Muscle of back (tissue), 3 donors: ENCODE measurements at regions not wholly inside any gene's neighbourhood (a gene's known extent, or its start where the extent isn't known, plus 50 kb on each side); places are given as distances from the start of the nearest gene placed in this dataset.
A peak's percentile ranks its signal among the peaks of the same experiment; 100 is the strongest.
"Not testable (repeated sequence)": the region's sequence is repeated elsewhere in the genome, so short reads cannot be mapped to it uniquely, and the experiment has no call there.

Experiments
- DNase-seq, 3 donors: peaks; one replicate each; pipeline versions ENCODE4 v3.0.0 to v3.0.0-alpha.2; 2013

DNA sequence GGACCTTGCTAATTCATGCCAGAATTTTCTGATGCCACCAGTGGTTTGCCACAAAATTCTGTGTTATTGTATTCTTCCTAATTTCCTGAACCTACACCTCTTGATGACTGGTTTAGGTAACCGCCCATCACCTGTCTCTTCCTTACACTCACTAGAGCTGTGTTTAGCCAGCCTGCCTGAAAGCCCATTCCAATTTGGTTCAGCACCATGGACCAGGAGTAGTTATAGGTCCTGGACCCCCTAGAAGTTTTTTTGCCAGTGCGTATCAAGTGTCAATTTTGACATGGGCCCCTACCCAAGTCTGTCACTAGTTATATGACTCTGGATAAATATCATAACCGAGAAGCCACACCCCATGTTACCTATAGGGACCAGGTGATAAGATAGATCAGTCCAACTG, 94.0 kb upstream of the NAP1L1 start:
- DNase-seq: no peak

DNA sequence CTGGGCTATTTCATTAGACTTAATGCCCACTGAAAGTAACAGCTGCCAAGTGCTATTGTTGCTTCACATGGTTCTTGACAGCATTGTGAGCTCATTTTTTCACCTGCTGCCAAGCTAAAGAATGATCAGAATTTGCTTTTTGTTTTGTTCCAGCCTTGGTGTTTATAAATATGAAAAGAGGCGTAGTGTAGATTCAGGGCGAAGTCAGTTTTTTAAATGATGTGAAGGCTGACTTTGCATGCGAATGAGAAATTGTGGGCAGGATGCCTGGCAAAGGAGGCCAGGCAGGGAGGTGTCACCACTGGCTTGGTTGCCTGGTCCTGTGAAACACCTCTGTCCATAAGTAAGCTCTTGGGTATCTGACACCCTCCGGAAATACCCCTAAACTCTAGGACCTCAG, 93.3 kb upstream of the NAP1L1 start:
- no peak for DNase-seq

DNA sequence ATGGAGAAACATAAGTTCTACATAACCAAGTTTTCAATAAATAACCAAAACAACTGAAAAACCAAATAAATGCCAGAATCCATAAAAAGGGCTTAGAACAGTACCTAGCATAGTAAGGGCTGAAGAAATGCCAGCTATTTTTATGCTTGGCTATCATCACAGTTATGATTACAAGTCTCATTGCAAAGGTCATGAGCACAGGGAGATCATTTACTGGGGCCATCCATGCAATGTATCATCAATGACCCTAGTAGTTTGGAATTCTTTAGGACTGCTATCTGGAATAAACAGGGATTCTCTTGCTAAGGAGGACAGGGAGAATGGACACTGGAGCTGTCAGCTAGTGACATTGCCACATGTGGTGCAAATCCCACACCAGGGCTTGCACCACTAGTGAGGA, 92.5 kb upstream of the NAP1L1 start:
- DNase-seq: no peak

DNA sequence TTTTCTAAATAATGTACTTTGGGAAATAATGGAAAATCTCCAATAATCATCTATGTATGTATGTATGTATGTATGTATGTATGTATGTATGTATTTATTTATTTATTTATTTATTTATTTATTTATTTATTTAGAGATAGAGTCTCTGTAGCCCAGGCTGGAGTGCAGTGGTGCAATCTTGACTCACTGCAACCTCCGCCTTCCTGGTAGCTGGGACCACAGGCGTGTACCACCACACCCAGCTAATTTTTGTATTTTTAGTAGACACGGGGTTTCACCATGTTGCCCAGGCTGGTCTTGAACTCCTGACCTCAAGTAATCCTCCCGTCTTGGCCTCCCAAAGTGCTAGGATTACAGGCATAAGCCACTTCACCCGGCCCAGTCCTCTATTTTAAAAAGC, 91.5 kb upstream of the NAP1L1 start:
- not testable (repeated sequence) for DNase-seq

DNA sequence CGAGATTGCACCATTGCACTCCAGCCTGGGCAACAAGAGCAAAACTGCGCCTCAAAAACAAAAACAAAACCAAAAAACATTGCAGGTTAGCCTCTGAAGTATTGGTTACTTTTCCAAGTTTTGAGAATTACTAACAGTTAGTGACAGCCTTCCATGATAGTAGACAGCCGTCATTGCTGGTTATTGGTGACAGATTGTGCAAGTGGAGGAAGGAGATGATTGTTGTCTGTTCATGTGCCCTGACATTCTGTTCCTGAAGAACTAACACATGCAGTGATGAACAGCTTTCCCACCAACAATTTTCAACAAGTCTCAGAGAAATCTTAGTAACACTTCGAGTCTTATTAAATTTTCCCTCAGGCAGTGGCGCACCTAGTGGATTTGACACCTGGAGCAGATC, 89.3 kb upstream of the NAP1L1 start:
- DNase-seq: no peak

DNA sequence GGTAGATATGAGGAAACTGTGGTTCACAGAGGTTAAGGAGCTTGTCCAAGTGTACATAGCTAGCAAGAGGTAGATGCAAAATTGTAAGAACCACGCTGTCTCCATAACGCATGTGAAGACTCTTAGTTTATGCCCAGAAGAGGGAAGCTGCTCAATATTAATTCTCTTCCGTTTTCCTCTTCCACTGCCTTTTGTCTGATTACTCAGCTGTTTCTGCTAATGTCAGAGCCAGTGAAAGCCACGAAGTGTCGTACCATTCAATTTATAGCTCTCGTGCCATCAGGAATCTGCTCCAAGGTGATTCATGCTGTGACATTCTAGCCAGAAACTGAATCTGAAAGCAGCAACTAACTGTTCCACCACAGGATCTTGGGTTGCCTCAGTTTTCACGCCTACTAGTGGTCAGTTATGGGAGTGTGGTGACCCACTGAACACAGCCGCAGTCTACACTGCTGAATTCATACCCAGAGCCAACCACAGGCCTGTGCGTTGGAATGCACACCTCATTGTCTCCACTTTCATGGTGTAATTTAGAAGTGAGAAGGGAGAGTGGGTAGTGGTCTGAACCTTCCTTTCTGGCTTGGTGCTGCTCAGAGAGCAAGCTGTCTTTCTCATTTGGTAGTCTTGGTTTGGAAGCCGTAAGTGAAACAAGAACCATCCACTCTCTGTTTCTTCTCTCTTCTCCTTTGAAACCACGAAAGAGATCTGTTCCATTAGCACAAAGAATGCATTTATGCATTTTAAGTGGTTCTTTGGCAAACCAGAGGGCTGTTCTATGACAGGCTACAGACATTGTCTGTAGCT, 74.2 kb upstream of the NAP1L1 start:
- peak; percentile 22 to 73 (median 45) for DNase-seq

DNA sequence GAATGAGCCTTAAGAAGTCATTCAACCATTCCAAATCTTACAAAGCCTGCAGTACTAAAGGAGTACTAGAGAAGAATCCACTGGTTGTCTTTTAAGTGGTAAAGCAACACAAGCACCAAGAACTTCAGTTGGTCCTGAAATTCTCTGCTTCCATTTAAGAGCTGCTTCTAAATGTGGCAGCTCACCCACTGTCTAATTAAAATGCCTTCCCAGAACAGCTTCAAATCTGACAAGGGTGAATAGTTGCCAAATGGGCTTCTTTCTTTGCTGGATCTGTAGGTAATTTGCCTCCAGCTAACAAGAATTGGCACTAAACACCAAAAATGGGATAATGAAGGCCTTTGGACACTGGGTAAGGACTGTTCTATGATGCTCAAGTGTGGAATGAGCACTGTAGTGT, 72.2 kb upstream of the NAP1L1 start:
- DNase-seq: no peak

DNA sequence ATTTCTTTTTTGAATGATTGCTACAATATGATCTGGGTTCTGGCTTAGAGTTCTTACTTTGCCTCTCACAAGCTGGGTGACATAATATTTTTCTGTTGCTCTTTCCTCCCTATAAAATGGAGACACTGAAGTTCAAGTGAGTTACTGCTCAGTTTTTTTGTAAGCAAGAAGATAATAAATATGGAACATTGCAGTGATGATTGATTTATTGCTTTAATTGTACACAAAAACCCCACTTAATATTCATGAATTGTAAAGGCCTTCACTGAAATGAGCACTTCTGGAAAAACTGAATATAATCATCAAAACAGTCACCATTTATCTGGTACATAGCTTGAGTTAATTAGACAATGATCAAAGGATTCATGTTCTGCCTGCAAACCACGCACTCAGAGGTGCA, 71.8 kb upstream of the NAP1L1 start:
- no peak for DNase-seq

DNA sequence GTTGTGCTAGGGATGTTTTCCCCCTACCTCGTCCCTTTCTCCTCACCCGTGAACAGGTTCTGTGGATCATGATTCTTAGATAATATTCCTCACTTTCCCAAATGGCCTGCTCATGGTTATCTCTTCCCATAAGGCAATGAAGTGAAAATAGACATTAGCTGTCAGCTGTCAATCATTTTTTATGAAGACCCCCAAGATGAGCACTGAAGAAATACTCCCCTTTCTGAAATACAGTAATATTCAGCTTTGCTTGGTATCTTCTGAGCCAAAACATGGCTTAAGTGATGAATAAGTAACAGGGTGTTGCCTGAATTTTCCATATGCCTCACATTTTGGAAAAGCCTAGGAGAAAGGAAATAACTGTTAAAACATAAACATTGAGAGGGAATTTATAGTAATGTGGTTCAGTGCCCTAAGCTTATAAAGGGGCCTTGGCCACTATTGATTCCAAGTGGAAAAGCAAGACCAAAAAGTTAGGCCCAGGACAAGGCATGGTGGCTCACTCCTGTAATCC, 70.7 kb upstream of the NAP1L1 start:
- no peak for DNase-seq

DNA sequence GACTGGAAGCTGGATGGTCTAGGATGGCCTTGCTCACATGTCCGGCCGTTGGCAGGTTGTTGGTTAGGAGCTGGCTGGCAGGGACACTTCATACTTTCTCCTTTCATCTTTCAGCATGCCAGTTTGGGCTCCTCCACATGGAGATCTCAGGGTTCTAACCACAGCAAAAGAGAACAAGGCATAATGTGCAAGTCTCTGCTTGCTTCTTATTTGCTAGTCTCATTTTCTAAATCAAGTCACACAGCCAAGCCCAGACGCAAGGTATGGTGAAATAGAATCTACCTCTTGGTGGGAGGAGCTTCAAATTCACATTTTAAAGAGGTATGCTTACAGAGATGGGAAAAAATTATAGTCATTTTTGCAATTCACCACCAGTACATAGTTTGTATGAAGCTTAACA, 69.1 kb upstream of the NAP1L1 start:
- DNase-seq: no peak

DNA sequence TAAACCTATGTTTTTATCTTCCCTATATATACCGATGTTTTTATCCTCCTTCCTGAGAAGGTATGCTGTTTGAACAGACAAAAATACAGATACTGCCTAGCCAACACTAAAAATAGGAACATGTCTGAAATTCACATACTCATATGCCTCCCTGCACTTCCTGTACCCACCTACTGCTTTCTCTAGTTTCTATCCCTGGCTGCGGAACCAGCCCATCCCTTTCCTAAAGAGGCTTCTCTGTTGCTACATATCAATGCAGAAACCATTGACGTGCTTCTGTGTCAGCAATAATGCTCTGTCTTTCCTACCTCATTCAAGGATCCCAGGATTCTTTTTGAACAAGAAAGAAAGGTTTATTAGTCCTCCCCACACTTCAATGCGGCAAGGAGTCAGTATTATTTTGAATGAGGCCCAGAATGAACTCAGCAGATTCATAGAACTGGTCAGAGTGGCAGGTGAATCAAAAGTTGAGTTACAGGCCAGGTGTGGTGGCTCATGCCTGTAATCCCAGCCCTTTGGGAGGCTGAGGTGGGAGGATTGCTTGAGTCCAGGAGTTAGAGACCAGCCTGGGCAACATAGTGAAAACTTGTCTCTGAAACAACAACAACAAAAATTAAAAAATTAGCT, 67.8 kb upstream of the NAP1L1 start:
- no peak for DNase-seq

DNA sequence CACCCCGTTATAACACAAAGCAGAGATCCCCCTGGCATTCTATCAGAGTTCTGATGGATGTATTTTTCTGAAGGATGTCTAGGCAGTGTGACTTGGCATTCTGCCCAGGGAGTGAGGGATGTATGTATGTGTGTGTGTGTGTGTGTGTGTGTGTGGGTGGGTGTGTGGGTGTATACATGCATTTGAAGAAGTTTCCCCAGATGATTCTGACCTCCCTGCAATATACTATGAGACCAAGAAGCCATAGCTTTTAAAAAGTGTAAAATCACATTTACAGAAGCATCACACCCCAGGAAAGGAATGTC, 59.7 kb upstream of the NAP1L1 start:
- DNase-seq: peak in 2 of 3 donors; percentile 17 to 44

DNA sequence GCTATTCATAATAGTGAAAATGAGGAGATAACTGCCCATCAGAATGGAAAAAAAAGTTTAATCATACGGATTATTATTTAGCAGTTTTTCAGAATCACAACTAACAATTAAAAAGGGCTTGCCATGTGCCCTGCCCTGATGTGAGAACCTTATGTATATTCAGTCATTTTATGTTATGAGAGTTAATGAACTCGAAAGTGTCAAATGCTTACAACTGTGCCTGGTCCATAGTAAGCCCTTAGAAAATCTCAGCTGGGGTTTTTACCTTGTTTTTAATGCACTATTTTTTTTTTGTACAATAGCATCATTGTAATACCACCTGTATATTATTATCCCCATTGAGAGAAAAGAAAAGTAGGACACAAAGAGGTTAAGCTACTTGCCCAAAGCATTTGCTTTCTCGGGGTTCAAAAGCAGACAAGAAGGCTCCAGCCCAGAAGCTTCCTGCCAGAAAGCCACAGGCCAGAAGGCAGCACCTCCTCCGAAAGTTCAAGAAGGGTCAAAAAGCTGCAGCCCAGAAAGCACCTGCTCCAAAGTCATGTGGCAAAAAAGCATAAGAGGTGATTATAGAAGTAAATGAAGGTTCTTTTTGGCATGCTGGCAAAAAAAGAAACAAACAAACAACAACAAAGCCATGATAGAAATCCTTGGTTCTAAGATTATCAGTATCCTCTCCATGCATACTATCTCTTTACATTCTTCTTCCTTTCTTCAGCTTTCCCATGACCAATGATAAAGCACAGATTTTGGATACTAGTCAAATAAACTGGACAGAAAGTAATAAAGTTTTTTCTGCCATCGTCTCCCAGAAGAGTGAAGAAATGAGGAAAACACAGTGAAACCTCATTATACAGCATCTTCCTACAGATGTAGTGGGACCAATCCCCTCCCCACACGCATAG, 59.1 kb upstream of the NAP1L1 start:
- DNase-seq: no peak

DNA sequence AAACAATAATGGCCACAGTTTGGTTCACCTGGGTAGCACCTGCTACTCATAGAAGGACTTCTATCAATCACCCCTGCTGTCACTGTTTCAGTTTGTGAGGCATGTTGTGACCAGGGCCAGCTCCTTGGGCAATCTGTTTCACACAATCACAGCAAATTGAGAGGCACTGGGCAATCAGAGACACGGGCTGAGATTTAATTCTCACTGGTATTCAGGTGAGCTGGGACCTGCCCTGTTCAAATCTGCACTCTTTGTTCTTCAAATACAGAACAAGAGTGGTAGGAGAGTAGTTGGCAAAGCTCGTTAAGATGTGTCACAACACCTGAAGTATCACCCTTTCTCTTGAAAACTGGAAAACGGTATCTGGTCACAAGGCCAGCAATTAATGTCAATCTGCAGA, 57.8 kb upstream of the NAP1L1 start:
- no peak for DNase-seq

DNA sequence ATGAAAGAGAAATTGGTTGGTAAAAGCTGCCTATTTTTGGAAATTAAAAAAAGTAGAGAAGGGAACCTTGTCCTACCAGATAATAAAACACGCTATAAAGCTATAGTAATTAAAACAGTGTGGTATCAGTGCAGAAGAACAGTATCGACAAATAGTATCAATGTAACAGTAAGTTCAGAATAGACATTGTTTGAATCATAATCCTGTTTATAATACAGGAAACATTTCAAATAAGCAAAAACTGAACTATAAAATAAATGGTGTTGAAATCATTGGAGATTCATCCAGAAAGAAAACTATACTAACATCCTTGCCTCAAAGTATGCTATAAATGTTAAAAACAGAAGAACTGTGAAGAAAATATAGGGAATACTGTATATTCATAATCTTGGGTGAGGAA, 54.2 kb upstream of the NAP1L1 start:
- DNase-seq: no peak

DNA sequence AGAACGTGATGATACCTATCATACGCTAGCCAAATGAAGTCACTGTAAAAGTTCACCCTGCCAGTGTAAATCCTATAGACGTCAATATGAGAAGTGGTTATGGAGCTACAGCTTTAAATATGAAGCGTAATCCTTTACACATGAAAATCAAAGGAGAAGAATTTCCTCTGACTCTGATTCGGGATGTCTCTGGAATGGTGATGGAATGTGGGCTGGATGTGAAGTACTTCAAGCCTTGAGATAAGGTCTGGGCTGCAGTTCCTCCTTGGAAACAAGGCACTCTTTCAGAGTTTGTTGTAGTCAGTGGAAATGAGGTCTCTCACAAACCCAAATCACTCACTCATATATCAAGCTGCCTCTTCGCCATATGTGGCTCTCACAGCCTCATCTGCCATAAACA, 53.1 kb upstream of the NAP1L1 start:
- peak in 1 of 3 donors; percentile 23 for DNase-seq

DNA sequence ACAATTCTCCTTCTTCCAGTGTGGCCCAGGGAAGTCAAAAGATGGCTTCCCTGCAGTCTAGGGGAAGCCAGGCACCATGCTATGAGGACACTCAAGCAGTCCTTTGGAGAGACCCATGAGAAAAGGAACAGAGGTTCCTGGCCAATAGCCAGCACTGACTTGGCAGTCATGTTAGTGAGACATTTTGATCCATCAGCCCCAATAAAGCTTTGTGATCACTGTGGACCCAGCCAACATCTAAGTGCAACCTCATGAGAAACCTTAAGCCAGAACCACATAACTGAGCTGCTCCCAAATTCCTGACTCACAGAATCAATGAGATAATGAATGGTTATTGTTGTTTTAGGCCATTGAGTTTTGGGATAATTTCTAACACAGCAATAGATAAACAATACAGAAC, 51.0 kb upstream of the NAP1L1 start:
- DNase-seq: no peak
